Aorta (tissue), 5 donors: ENCODE measurements at regions not wholly inside any gene's neighbourhood (a gene's known extent, or its start where the extent isn't known, plus 50 kb on each side); places are given as distances from the start of the nearest gene placed in this dataset.
"Not testable (repeated sequence)": the region's sequence is repeated elsewhere in the genome, so short reads cannot be mapped to it uniquely, and the experiment has no call there.

Experiments
- ATAC-seq: fragments of 200-7000 bp; cut with Tn5 transposase; one replicate; pipeline ENCODE4 v1.9.1; 2022; ENCODE audit warnings: moderate library complexity; ENCODE audit not compliant: low FRiP score
- DNase-seq, 2 donors: peaks; one replicate each; pipeline ENCODE4 v3.0.0-alpha.2; 2020
- H3K27ac ChIP-seq, 2 donors: one replicate each; pipeline ENCODE4 v1.5.1; 2013; ENCODE audit warnings: low read length in 2 of 2, mild to moderate bottlenecking in 2 of 2, moderate library complexity in 2 of 2, control low read depth in 1 of 2, inconsistent platforms in 1 of 2, low read depth in 1 of 2
- H3K27me3 ChIP-seq, 2 donors: one replicate each; pipeline ENCODE4 v1.6.1; 2013; ENCODE audit warnings: control low read depth in 1 of 2, low read length in 1 of 2, mild to moderate bottlenecking in 1 of 2, moderate library complexity in 1 of 2; ENCODE audit not compliant: insufficient read depth in 2 of 2, control insufficient read depth in 1 of 2
- H3K36me3 ChIP-seq, 2 donors: one replicate each; pipeline ENCODE4 v1.6.1; 2013; ENCODE audit warnings: control low read depth in 1 of 2, low read length in 1 of 2, mild to moderate bottlenecking in 1 of 2; ENCODE audit not compliant: insufficient read depth in 2 of 2, control insufficient read depth in 1 of 2
- H3K4me1 ChIP-seq, 2 donors: one replicate each; pipeline ENCODE4 v1.6.1; 2013; ENCODE audit warnings: low read length in 2 of 2, control low read depth in 1 of 2, mild to moderate bottlenecking in 1 of 2, moderate library complexity in 1 of 2; ENCODE audit not compliant: insufficient read depth in 2 of 2, control insufficient read depth in 1 of 2
- H3K4me3 ChIP-seq, 2 donors: one replicate each; pipeline ENCODE4 v1.5.1; 2013; ENCODE audit warnings: low read length in 2 of 2, control low read depth in 1 of 2, mild to moderate bottlenecking in 1 of 2
- H3K9me3 ChIP-seq: one replicate; pipeline ENCODE4 v1.6.1; 2013; ENCODE audit warnings: mild to moderate bottlenecking, low read length; ENCODE audit not compliant: control insufficient read depth
- WGBS, 2 donors: extraction: QIAGEN DNeasy Blood & Tissue Kit; methylation state at CpG; one replicate each; pipeline ENCODE4 v1.1.7; 2013; 5-methylcytosine and 5-hydroxymethylcytosine counted together
- intact Hi-C, 2 donors: fragments of 100-400 bp; cut with DNase I; formaldehyde crosslinking; loops; one replicate each; pipeline versions ENCODE4 v1.14.2 to v1.15.0; 2022
- donor health status: healthy with polysubstance abuse.
- donor health status: Bipolar disorder and iron deficiency.
- donor health status: DM: no; HTN: no; CAD: no.
- donor health status: DM: no; HTN: no; CAD: no.
- donor health status: DM: yes; HTN: yes; CAD: no.

DNA sequence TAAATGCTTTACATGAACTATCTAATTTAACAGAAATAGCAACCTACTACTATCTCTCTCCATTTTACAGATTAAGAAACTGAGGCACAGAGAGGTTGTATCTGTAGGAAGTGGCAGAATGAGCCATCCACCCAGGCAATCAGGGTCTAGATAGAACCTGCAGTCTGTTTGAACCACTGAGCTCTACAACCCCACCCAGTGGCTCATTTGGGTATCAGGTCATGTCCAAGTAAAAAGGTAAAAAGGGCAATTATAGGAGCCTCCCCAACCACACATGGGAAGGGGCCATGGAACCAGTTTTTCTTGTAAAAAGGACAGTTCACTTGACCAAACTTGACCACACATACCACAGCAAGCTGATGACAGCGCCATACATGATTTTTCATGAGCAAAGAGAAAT, 92.9 kb upstream of the SGCG start:
- DNase-seq: no peak
- H3K4me1 ChIP-seq: no peaks in the 10 kb centered on the region
- no peaks in the 10 kb centered on the region for H3K36me3 ChIP-seq
- no peaks in the 10 kb centered on the region for H3K9me3 ChIP-seq
- intact Hi-C loops: no loop called here
- H3K27ac ChIP-seq: no peak overlapping the region
- H3K4me3 ChIP-seq: no peak overlapping the region
- ATAC-seq: no peak
- WGBS, 2 donors: 71% methylated on average over 1 of the region's 1 CpG
- no peaks in the 10 kb centered on the region for H3K27me3 ChIP-seq

DNA sequence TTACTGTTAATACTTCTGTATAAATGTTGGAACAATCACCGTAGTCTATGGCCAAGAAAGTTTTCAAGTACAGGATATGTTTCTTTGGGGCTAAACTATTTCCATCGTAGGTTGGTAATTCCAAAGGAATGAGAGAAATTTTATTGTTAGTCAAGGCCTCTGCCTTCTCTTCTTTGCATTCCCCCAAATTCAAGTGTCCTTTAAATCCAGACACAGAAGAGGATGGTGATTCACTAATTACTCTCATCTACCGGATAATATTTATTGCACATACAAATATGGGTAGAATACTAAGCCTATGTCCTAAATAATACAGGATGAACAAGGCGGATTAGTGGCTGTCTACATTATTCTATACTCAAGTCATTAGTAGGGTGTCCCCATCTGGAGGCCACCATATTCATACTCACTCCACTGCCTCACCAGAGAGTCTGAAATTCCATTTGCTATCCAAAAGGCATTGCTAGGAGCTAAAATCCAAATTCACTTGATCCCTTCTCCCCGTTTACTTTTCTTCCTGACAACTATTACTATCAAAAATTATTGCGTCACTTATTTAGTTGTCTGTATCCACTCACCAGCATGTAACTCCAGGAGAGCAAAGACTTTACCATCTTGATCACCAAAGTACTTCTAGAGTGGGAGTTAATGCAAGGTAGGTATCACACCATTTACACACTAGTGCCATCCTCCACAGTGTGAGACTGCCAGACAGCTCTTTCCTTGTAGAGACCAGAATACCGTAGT, 82.4 kb upstream of the SGCG start:
- H3K4me1 ChIP-seq: no peaks in the 10 kb centered on the region
- 72 to 79% methylated on average over 7 of the region's 7 CpGs for WGBS, 2 donors

DNA sequence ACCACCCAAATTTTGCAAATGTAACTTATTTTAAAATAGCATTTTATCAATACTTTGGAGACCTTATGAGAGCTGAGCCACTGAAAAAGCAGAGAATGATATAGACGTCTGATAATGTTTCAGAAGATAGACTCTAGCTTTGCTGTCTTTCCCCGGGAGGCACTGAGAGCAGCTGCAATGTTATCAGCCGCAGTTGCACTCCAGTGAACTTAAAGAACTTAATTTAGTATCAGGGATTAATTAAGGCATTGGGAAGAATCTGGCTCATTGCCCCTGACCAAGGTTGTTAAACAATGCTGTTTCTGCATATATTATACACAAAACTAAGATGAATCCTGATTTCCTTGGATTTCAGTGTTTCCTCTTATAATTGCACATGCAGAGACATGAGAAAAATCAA, 75.7 kb upstream of the SGCG start:
- no peak overlapping the region for H3K27ac ChIP-seq
- H3K4me3 ChIP-seq: no peak overlapping the region
- no peaks in the 10 kb centered on the region for H3K9me3 ChIP-seq
- 74 to 75% methylated on average over 3 of the region's 3 CpGs for WGBS, 2 donors
- no peaks in the 10 kb centered on the region for H3K36me3 ChIP-seq
- H3K4me1 ChIP-seq: no peaks in the 10 kb centered on the region
- ATAC-seq (no peak), DNase-seq (no peak)
- no peaks in the 10 kb centered on the region for H3K27me3 ChIP-seq
- intact Hi-C loops: no loop called here

More for the DNA sequence above, 82.4 kb upstream of the SGCG start:
- Histone ChIP-seq H3K4me3 (no peak overlapping the region), H3K27ac (no peak overlapping the region), H3K9me3 (no peaks in the 10 kb centered on the region), H3K27me3 (no peaks in the 10 kb centered on the region), H3K36me3 (no peaks in the 10 kb centered on the region)
- ATAC-seq: no peak
- DNase-seq: no peak
- intact Hi-C loops: no loop called here

GRCh38 chr13:23107665-23108064, 73.1 kb upstream of the SGCG start:
- DNase-seq: no peak
- Histone ChIP-seq H3K27ac (no peak overlapping the region), H3K4me1 (no peaks in the 10 kb centered on the region), H3K4me3 (no peak overlapping the region), H3K36me3 (no peaks in the 10 kb centered on the region), H3K27me3 (no peaks in the 10 kb centered on the region), H3K9me3 (no peaks in the 10 kb centered on the region)
- ATAC-seq: no peak
- intact Hi-C loops: no loop called here
- WGBS, 2 donors: 90% methylated on average over 7 of the region's 7 CpGs

GRCh38 chr13:23119131-23119530, 61.6 kb upstream of the SGCG start:
- no peak for DNase-seq
- ATAC-seq: no peak
- H3K27me3 ChIP-seq: no peaks in the 10 kb centered on the region
- H3K27ac ChIP-seq: no peak overlapping the region
- intact Hi-C loops: no loop called here
- 49 to 50% methylated on average over 3 of the region's 3 CpGs for WGBS, 2 donors
- H3K9me3 ChIP-seq: no peaks in the 10 kb centered on the region
- no peaks in the 10 kb centered on the region for H3K36me3 ChIP-seq
- no peak overlapping the region for H3K4me3 ChIP-seq
- H3K4me1 ChIP-seq: no peaks in the 10 kb centered on the region

GRCh38 chr13:23127540-23127939, 53.2 kb upstream of the SGCG start:
- H3K4me1 ChIP-seq, H3K27me3 ChIP-seq, DNase-seq, H3K27ac ChIP-seq, H3K36me3 ChIP-seq, H3K9me3 ChIP-seq, H3K4me3 ChIP-seq, intact Hi-C loops, ATAC-seq: not testable (repeated sequence)
- WGBS, 2 donors: 90 to 93% methylated on average over 25 to 26 of the region's 26 CpGs

GRCh38 chr13:23129331-23129730, 51.4 kb upstream of the SGCG start:
- Histone ChIP-seq H3K4me1 (no peaks in the 10 kb centered on the region), H3K9me3 (no peaks in the 10 kb centered on the region)
- WGBS, 2 donors: 65 to 71% methylated on average over 3 of the region's 3 CpGs

More at GRCh38 chr13:23129331-23129730, 51.4 kb upstream of the SGCG start:
- Histone ChIP-seq H3K27me3 (no peaks in the 10 kb centered on the region), H3K36me3 (no peaks in the 10 kb centered on the region), H3K4me3 (no peak overlapping the region), H3K27ac (no peak overlapping the region)
- DNase-seq: no peak
- no peak for ATAC-seq
- intact Hi-C loops: no loop called here
